Neutrophil (primary cell): ENCODE measurements at regions not wholly inside any gene's neighbourhood (a gene's known extent, or its start where the extent isn't known, plus 50 kb on each side); places are given as distances from the start of the nearest gene placed in this dataset.

Experiments used
- H3K27ac ChIP-seq: fragments of 200-600 bp; sonication (generic); 2 replicates; pipeline ENCODE4 v1.5.1; 2016; ENCODE audit warnings: mild to moderate bottlenecking, moderate library complexity
- H3K27me3 ChIP-seq: fragments of 200-600 bp; sonication (generic); 2 replicates; pipeline ENCODE4 v1.6.0; 2016; ENCODE audit warnings: mild to moderate bottlenecking
- H3K36me3 ChIP-seq: fragments of 200-600 bp; sonication (generic); 2 replicates; pipeline ENCODE4 v1.5.1; 2017
- H3K4me1 ChIP-seq, 2 experiments: fragments of 200-600 bp in 1 of 2; sonication (generic) in 1 of 2; 1 replicate in 1 of 2; 2 replicates in 1 of 2; pipeline versions ENCODE4 v1.5.1 to v1.6.1; 2013 to 2016; ENCODE audit warnings: low read depth in 1 of 2, low read length in 1 of 2, mild to moderate bottlenecking in 1 of 2, moderate library complexity in 1 of 2; ENCODE audit not compliant: control insufficient read depth in 1 of 2, insufficient read depth in 1 of 2
- H3K4me3 ChIP-seq, 2 experiments: fragments of 200-600 bp in 1 of 2; sonication (generic) in 1 of 2; 1 replicate in 1 of 2; 2 replicates in 1 of 2; pipeline ENCODE4 v1.5.1; 2013 to 2016; ENCODE audit warnings: low read depth in 1 of 2, low read length in 1 of 2, mild to moderate bottlenecking in 1 of 2, moderate library complexity in 1 of 2
- H3K9me3 ChIP-seq: fragments of 200-600 bp; sonication (generic); 2 replicates; pipeline ENCODE4 v1.5.1; 2016
- TF ChIP-seq, protein P1 (sequence below): fragments of 200-600 bp; sonication (generic); IDR thresholded peaks from 2 replicates; pipeline ENCODE4 v1.5.1; 2016; ENCODE audit warnings: antibody characterized with exemption

DNA sequence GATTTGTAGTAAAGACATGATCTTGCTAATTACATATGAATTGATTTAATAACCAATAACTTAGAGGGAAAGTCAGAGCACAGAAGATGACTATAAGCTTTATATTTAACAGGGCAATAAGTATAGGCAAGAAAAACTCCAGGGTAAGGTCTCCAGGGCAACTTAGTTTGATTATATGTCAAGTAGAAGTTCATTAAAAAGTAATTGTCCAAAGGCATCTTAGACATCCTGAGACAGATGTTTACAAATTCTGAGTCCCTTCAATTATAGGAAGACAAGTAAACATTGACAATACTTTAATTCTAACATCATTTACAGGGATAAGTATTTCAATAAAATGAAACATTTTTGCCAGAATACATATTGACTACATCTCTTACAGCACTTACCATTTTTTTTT lies 416.0 kb downstream of the RAP2B start:
- Histone ChIP-seq H3K36me3 (no peaks in the 10 kb centered on the region), H3K27me3 (no peaks in the 10 kb centered on the region), H3K27ac (no peak overlapping the region), H3K9me3 (no peaks in the 10 kb centered on the region), H3K4me3 (no peak overlapping the region), H3K4me1 (no peaks in the 10 kb centered on the region)
- TF ChIP-seq, protein P1, sequence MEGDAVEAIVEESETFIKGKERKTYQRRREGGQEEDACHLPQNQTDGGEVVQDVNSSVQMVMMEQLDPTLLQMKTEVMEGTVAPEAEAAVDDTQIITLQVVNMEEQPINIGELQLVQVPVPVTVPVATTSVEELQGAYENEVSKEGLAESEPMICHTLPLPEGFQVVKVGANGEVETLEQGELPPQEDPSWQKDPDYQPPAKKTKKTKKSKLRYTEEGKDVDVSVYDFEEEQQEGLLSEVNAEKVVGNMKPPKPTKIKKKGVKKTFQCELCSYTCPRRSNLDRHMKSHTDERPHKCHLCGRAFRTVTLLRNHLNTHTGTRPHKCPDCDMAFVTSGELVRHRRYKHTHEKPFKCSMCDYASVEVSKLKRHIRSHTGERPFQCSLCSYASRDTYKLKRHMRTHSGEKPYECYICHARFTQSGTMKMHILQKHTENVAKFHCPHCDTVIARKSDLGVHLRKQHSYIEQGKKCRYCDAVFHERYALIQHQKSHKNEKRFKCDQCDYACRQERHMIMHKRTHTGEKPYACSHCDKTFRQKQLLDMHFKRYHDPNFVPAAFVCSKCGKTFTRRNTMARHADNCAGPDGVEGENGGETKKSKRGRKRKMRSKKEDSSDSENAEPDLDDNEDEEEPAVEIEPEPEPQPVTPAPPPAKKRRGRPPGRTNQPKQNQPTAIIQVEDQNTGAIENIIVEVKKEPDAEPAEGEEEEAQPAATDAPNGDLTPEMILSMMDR = no peak

DNA sequence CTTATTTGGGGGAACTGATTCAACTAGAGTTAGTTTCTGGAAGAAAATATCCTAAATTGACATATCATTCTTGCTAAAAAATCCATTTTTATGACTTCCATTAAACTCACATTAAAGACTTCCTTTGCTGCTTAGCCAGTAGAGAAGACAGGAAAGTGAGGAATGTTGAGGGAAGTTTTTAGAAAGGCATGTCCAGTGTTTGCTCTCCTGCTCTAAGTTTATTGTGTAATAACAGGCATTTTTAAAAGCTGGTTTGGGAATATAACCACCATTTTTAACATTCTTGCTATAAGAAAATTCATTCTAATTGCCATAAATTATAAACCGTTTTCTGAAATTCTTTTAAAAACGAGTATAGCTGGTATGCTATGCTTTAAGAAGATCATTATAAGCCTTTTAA lies 428.0 kb downstream of the RAP2B start:
- H3K27ac ChIP-seq = no peak overlapping the region
- no peaks in the 10 kb centered on the region for H3K9me3 ChIP-seq
- no peaks in the 10 kb centered on the region for H3K36me3 ChIP-seq
- no peak overlapping the region for H3K4me3 ChIP-seq
- TF ChIP-seq, protein P1 = no peak
- H3K27me3 ChIP-seq = peaks cover 41% of the 10 kb centered on the region
- peaks cover 9 to 12% of the 10 kb centered on the region in 2 experiments for H3K4me1 ChIP-seq

DNA sequence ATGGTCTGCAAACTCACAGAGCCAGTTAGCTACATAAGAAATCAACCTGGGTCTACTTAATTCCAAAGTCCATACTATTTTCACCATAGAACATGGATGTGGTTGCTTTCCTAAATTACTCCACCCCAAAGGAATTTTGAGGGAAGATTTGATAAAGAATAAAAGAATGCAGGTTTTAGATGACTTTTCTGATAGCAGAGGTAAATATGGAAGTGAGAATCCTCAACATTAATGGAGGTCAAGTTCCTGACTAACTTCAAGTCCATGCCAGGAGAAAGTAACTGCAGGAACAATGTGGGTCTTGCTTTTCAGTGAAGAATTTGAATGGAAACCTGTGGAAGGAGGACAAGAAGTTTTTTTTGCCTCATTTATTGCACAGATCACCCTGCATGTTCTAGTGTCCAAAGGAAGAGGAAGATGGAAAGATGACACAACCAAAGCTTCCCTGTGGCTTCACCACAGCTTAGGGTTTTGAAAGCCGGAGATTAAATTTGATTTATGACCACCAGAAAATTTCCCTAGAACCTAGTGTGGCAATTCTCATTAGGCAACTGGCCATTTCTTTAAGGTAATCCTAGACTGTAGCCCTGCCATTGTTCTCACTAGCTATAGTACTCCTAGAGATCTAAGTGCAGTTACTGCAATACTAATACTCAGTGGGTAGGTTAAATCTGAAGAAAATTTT lies 429.7 kb downstream of the RAP2B start:
- Histone ChIP-seq H3K27me3 (peaks cover 42% of the 10 kb centered on the region), H3K9me3 (no peaks in the 10 kb centered on the region), H3K36me3 (no peaks in the 10 kb centered on the region), H3K4me3 (no peak overlapping the region), H3K27ac (no peak overlapping the region), H3K4me1 (peaks cover 9 to 12% of the 10 kb centered on the region in 2 experiments)
- TF ChIP-seq, protein P1 = no peak

DNA sequence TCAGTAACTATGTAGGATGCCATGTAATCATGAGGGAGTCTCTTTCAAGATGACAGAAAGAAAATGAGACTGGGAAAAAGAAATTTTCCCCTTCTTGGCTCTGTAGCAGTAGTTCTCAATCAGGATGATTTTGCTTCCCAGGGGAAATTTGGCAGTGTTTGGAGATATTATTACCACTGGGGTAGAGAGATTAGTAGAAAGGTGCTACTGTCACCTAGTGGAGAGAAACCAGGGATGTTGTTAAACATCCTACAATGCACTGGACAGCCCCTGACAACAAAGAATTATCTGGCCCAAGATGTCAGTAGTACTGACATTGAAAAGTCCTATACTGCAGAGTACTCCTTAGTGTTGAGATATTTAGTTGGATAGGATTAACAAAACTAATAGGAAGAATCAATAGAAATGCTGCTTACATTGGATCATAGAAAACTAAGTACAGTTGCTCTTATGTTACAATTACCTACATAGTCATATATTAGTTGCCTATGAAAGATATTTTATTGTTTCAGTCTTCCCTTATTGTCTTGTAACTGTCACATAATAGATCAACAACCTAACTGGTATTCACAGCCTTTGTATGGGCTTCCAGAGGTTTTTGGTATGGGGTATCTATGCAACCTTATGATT lies 433.3 kb downstream of the RAP2B start:
- H3K36me3 ChIP-seq = no peaks in the 10 kb centered on the region
- TF ChIP-seq, protein P1 = no peak
- H3K4me1 ChIP-seq = peaks cover 9 to 12% of the 10 kb centered on the region in 2 experiments
- H3K27ac ChIP-seq = no peak overlapping the region
- H3K4me3 ChIP-seq = no peak overlapping the region
- peaks cover 26% of the 10 kb centered on the region for H3K27me3 ChIP-seq
- H3K9me3 ChIP-seq = no peaks in the 10 kb centered on the region

DNA sequence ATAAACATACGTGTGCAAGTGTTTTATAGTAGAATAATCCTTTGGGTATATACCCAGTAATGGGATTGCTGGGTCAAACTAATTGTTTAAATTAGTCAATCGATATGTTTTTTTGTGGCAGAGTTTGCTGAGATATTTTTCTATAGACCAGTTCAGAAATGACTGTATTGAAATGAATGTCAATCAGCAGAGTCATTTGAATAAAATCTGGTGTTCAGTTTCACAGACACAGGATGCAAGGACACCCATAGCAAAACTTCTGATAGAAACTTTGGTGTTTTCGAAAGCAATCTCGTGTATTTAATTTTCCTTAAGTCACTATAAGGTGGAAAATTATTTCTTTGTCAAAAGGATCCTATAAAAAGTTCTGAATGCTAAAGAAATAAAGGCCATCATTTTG lies 434.4 kb downstream of the RAP2B start:
- TF ChIP-seq, protein P1 = no peak
- H3K27ac ChIP-seq = no peak overlapping the region
- H3K9me3 ChIP-seq = no peaks in the 10 kb centered on the region
- no peaks in the 10 kb centered on the region for H3K36me3 ChIP-seq
- peaks cover 13 to 19% of the 10 kb centered on the region in 2 experiments for H3K4me1 ChIP-seq
- H3K4me3 ChIP-seq = no peak overlapping the region
- peaks cover 16% of the 10 kb centered on the region for H3K27me3 ChIP-seq
